H1 (cell line): ENCODE measurements at regions not wholly inside any gene's neighbourhood (a gene's known extent, or its start where the extent isn't known, plus 50 kb on each side); places are given as distances from the start of the nearest gene placed in this dataset.

Experiments
- CTCF ChIA-PET: fragments of 300-600 bp; sonication (Branson Sonifier 250); formaldehyde crosslinking; loops from one replicate; lab custom pipeline; 2021; ENCODE audit not compliant: partially characterized antibody; lab: Charles Lee
- POLR2A ChIA-PET: fragments of 300-600 bp; sonication (Branson Sonifier 250); formaldehyde crosslinking; loops from one replicate; lab custom pipeline; 2021; ENCODE audit warnings: inconsistent platforms; ENCODE audit not compliant: partially characterized antibody; lab: Charles Lee
- DNase-seq, 2 experiments: peaks; one replicate each; pipeline versions ENCODE4 v3.0.0 to v3.0.0-alpha.2; 2010 to 2022; ENCODE audit warnings: low spot score in 2 of 2, low read depth in 1 of 2, mixed read lengths in 1 of 2
- FAIRE-seq: peaks from 2 replicates; lab custom pipeline; 2011; peaks lifted over from hg19 to GRCh38; lab: Jason Lieb, UNC
- H2AFZ ChIP-seq: 2 replicates; pipeline ENCODE4 v1.8.1; 2012; ENCODE audit warnings: low read length, inconsistent platforms
- H2AK5ac ChIP-seq: 2 replicates; pipeline ENCODE4 v1.6.1; 2013; ENCODE audit warnings: low read depth, low read length
- H2BK120ac ChIP-seq: replicated peaks from 2 replicates; pipeline ENCODE3; 2013; ENCODE audit warnings: low read depth, low read length, inconsistent platforms
- H2BK12ac ChIP-seq: 2 replicates; pipeline ENCODE4 v1.6.1; 2013; ENCODE audit warnings: low read depth, low read length
- H2BK15ac ChIP-seq: 2 replicates; pipeline ENCODE4 v1.6.1; 2013; ENCODE audit warnings: low read length
- H2BK20ac ChIP-seq: 2 replicates; pipeline ENCODE4 v1.6.1; 2013; ENCODE audit warnings: low read length
- H2BK5ac ChIP-seq: 2 replicates; pipeline ENCODE4 v1.6.1; 2013; ENCODE audit warnings: low read depth, low read length
- H3K14ac ChIP-seq: 2 replicates; pipeline ENCODE4 v1.6.1; 2013; ENCODE audit warnings: inconsistent platforms; ENCODE audit not compliant: insufficient read length
- H3K18ac ChIP-seq: 2 replicates; pipeline ENCODE4 v1.6.1; 2013; ENCODE audit warnings: low read length; ENCODE audit errors: extremely low read depth
- H3K23ac ChIP-seq: 2 replicates; pipeline ENCODE4 v1.6.1; 2013; ENCODE audit warnings: inconsistent platforms; ENCODE audit not compliant: insufficient read length
- H3K23me2 ChIP-seq: 2 replicates; pipeline ENCODE4 v1.6.1; 2013; ENCODE audit warnings: low read depth, low read length
- H3K27ac ChIP-seq: 2 replicates; pipeline ENCODE4 v1.6.1; 2011; ENCODE audit warnings: low read depth, low read length, inconsistent platforms
- H3K27me3 ChIP-seq, 4 experiments: replicated peaks in 1 of 4; 1 replicate in 1 of 4; 2 replicates in 3 of 4; pipeline versions ENCODE4 v1.6.1 to v1.8.1; 2011 to 2013; ENCODE audit warnings: low read length in 3 of 4, mild to moderate bottlenecking in 3 of 4, inconsistent platforms in 2 of 4, mixed read lengths in 2 of 4, moderate library complexity in 1 of 4; ENCODE audit not compliant: control insufficient read depth in 3 of 4, insufficient read depth in 3 of 4; ENCODE audit errors: extremely low read depth in 1 of 4
- H3K36me3 ChIP-seq, 4 experiments: 2 replicates each; pipeline versions ENCODE4 v1.6.1 to v1.8.1; 2011 to 2013; ENCODE audit warnings: mild to moderate bottlenecking in 4 of 4, low read length in 3 of 4, moderate library complexity in 2 of 4, control low read depth in 1 of 4, inconsistent platforms in 1 of 4; ENCODE audit not compliant: insufficient read depth in 4 of 4, control insufficient read depth in 2 of 4
- H3K4ac ChIP-seq: replicated peaks from 2 replicates; pipeline ENCODE3; 2013; ENCODE audit warnings: low read length, low read depth, mixed read lengths, inconsistent platforms; ENCODE audit not compliant: insufficient read length
- H3K4me1 ChIP-seq, 4 experiments: replicated peaks in 1 of 4; 1 replicate in 1 of 4; 2 replicates in 3 of 4; pipeline versions ENCODE4 v1.6.1 to v1.8.1; 2011 to 2013; ENCODE audit warnings: low read length in 3 of 4, inconsistent platforms in 2 of 4, mixed read lengths in 1 of 4; ENCODE audit not compliant: insufficient read depth in 4 of 4, control insufficient read depth in 3 of 4
- H3K4me2 ChIP-seq, 2 experiments: 2 replicates each; pipeline versions ENCODE4 v1.6.1 to v1.8.1; 2011 to 2013; ENCODE audit warnings: low read depth in 2 of 2, low read length in 2 of 2, control low read depth in 1 of 2, inconsistent platforms in 1 of 2, mild to moderate bottlenecking in 1 of 2; ENCODE audit not compliant: insufficient read depth in 1 of 2
- H3K4me3 ChIP-seq, 4 experiments: fragments of 200-600, 300-600 bp in 1 of 4; sonication (generic), shearing (Covaris generic), sonication (Bioruptor Twin) in 1 of 4; 2 replicates each; pipeline versions ENCODE4 v1.5.1 to v1.8.1; 2011 to 2016; ENCODE audit warnings: low read length in 4 of 4, low read depth in 3 of 4, control low read depth in 2 of 4, inconsistent platforms in 2 of 4, mild to moderate bottlenecking in 2 of 4, mixed read lengths in 1 of 4, moderate library complexity in 1 of 4; ENCODE audit not compliant: insufficient read depth in 2 of 4; ENCODE audit errors: extremely low read depth in 1 of 4
- H3K56ac ChIP-seq: replicated peaks from 2 replicates; pipeline ENCODE3; 2013; ENCODE audit warnings: low read depth, mild to moderate bottlenecking, mixed read lengths, low read length, inconsistent platforms; ENCODE audit not compliant: insufficient read length
- H3K79me1 ChIP-seq: 2 replicates; pipeline ENCODE4 v1.6.1; 2013; ENCODE audit warnings: low read depth, low read length, control low read depth
- H3K79me2 ChIP-seq, 2 experiments: 2 replicates each; pipeline versions ENCODE4 v1.6.1 to v1.8.1; 2012 to 2013; ENCODE audit warnings: low read length in 2 of 2, mild to moderate bottlenecking in 2 of 2, inconsistent platforms in 1 of 2; ENCODE audit not compliant: insufficient read depth in 2 of 2, control insufficient read depth in 1 of 2
- H3K9ac ChIP-seq, 4 experiments: replicated peaks in 1 of 4; 1 replicate in 1 of 4; 2 replicates in 3 of 4; pipeline versions ENCODE4 v1.6.1 to v1.8.1; 2011 to 2013; ENCODE audit warnings: low read depth in 3 of 4, low read length in 3 of 4, control low read depth in 2 of 4, mild to moderate bottlenecking in 2 of 4, moderate library complexity in 2 of 4, inconsistent platforms in 1 of 4; ENCODE audit errors: extremely low read depth in 1 of 4
- H3K9me3 ChIP-seq, 2 experiments: 2 replicates each; pipeline versions ENCODE4 v1.6.1 to v1.8.1; 2012 to 2013; ENCODE audit warnings: mild to moderate bottlenecking in 2 of 2, moderate library complexity in 2 of 2, control low read depth in 1 of 2, inconsistent platforms in 1 of 2, low read depth in 1 of 2, low read length in 1 of 2, mixed read lengths in 1 of 2; ENCODE audit not compliant: insufficient read depth in 2 of 2
- H4K20me1 ChIP-seq, 2 experiments: replicated peaks in 1 of 2; 2 replicates each; pipeline versions ENCODE3 to v1.8.1; 2011 to 2013; ENCODE audit warnings: inconsistent platforms in 2 of 2, low read length in 2 of 2, mild to moderate bottlenecking in 1 of 2; ENCODE audit not compliant: insufficient read depth in 2 of 2, control insufficient read depth in 1 of 2
- H4K5ac ChIP-seq: 2 replicates; pipeline ENCODE4 v1.6.1; 2013; ENCODE audit warnings: low read length, low read depth, mixed read lengths, inconsistent platforms; ENCODE audit not compliant: insufficient read length
- H4K8ac ChIP-seq: 2 replicates; pipeline ENCODE4 v1.8.0; 2013; ENCODE audit warnings: mild to moderate bottlenecking, moderate library complexity, low read length, inconsistent platforms; ENCODE audit not compliant: insufficient read depth; ENCODE audit errors: extremely low read depth
- H4K91ac ChIP-seq: replicated peaks from 2 replicates; pipeline ENCODE3; 2013; ENCODE audit warnings: low read length, mixed read lengths, inconsistent platforms; ENCODE audit not compliant: insufficient read length
- BACH1 ChIP-seq: IDR thresholded peaks from 2 replicates; pipeline ENCODE4 v1.6.1; 2012; ENCODE audit warnings: low read length, improper control_type of control experiment
- CBX5 ChIP-seq: fragments of 300-800, 300-1000 bp; sonication (generic); IDR thresholded peaks from 2 replicates; pipeline ENCODE4 v1.7.1; 2016; ENCODE audit warnings: antibody characterized with exemption, low read length, low read depth
- CHD1 ChIP-seq: IDR thresholded peaks from 2 replicates; pipeline ENCODE4 v1.6.1; 2012; ENCODE audit warnings: low read depth, low read length, improper control_type of control experiment
- CREB1 ChIP-seq: IDR thresholded peaks from 2 replicates; pipeline ENCODE4 v1.6.1; 2012; ENCODE audit warnings: inconsistent platforms
- FOSL1 ChIP-seq: IDR thresholded peaks from 2 replicates; pipeline ENCODE4 v1.6.1; 2011; ENCODE audit warnings: mild to moderate bottlenecking, low read depth, low read length, moderate library complexity; ENCODE audit not compliant: insufficient read depth
- GTF2F1 ChIP-seq: IDR thresholded peaks from 2 replicates; pipeline ENCODE4 v1.6.1; 2012; ENCODE audit warnings: low read depth, low read length, improper control_type of control experiment, borderline replicate concordance
- KDM4A ChIP-seq: IDR thresholded peaks from one replicate; pipeline ENCODE4 v1.7.1; 2012; ENCODE audit warnings: low read depth, mild to moderate bottlenecking, moderate library complexity, low read length, inconsistent platforms; ENCODE audit not compliant: severe bottlenecking
- KDM5A ChIP-seq: fragments of 200-600 bp; IDR thresholded peaks from 2 replicates; pipeline ENCODE4 v1.7.1; 2012; ENCODE audit warnings: mild to moderate bottlenecking, low read length, inconsistent platforms, mixed read lengths
- RXRA ChIP-seq: IDR thresholded peaks from 2 replicates; pipeline ENCODE4 v1.6.1; 2011; ENCODE audit warnings: low read depth, mild to moderate bottlenecking, low read length, moderate library complexity; ENCODE audit not compliant: insufficient read depth
- SP4 ChIP-seq: IDR thresholded peaks from 2 replicates; pipeline ENCODE4 v1.6.1; 2012; ENCODE audit warnings: low read length, inconsistent platforms
- SRF ChIP-seq: IDR thresholded peaks from 2 replicates; pipeline ENCODE4 v1.6.1; 2011; ENCODE audit warnings: mild to moderate bottlenecking, low read depth, low read length, moderate library complexity
- TCF12 ChIP-seq: IDR thresholded peaks from 2 replicates; pipeline ENCODE4 v1.6.1; 2011; ENCODE audit warnings: low read depth, mild to moderate bottlenecking, low read length
- YY1 ChIP-seq: IDR thresholded peaks from 2 replicates; pipeline ENCODE4 v1.6.1; 2011; ENCODE audit warnings: low read depth, mild to moderate bottlenecking, low read length
- WGBS, 2 experiments: shearing (Covaris generic) in 1 of 2; methylation state at CpG; one replicate each; pipeline versions ENCODE4 v1.1.6 to v1.1.7; 2013 to 2015; ENCODE audit warnings: low lambda C conversion rate in 2 of 2, mixed read lengths in 2 of 2, inconsistent platforms in 1 of 2, low coverage in 1 of 2, missing lambda C conversion rate in 1 of 2; ENCODE audit not compliant: insufficient replicate concordance in 2 of 2, insufficient coverage in 1 of 2, insufficient read length in 1 of 2; ENCODE audit errors: extremely low coverage in 1 of 2, missing lambda C conversion rate in 1 of 2; 5-methylcytosine and 5-hydroxymethylcytosine counted together
- TF ChIP-seq, protein P1 (sequence below), 3 experiments: IDR thresholded peaks; 1 replicate in 2 of 3; 2 replicates in 1 of 3; pipeline versions ENCODE4 v1.5.1 to v1.6.1; 2011; ENCODE audit warnings: low read length in 3 of 3, mild to moderate bottlenecking in 3 of 3, inconsistent platforms in 2 of 3, low read depth in 1 of 3, moderate library complexity in 1 of 3; ENCODE audit not compliant: insufficient read depth in 1 of 3; ENCODE audit errors: control extremely low read depth in 1 of 3

DNA sequence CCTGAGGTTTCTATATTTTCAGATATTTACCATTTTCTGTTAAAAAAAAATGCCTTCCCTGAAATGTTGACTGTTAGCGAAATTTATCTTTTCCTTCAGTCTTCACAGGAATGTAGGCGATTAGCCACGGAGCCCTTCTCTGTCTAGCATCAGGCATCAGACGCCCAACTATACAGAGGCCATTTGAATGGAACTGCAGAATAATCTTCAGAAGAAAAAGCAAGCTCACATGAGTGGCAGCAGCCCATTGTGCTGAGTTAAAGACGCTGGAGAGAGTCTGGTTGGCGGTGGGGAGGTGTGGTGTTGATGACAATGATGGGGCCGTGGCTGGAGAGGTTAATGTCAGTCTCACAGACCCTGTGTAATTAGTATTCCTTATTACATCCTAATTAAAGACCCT is 196.8 kb upstream of the LEF1 start:
- POLR2A ChIA-PET = no interaction called here
- H3K4me2 ChIP-seq = no peak overlapping the region
- TF ChIP-seq YY1 = no peak
- no peak for TF ChIP-seq SP4
- TF ChIP-seq CBX5 = no peak
- no peak for TF ChIP-seq TCF12
- TF ChIP-seq CREB1 = no peak
- TF ChIP-seq RXRA = no peak
- TF ChIP-seq SRF = no peak
- TF ChIP-seq GTF2F1 = no peak
- TF ChIP-seq, protein P1, sequence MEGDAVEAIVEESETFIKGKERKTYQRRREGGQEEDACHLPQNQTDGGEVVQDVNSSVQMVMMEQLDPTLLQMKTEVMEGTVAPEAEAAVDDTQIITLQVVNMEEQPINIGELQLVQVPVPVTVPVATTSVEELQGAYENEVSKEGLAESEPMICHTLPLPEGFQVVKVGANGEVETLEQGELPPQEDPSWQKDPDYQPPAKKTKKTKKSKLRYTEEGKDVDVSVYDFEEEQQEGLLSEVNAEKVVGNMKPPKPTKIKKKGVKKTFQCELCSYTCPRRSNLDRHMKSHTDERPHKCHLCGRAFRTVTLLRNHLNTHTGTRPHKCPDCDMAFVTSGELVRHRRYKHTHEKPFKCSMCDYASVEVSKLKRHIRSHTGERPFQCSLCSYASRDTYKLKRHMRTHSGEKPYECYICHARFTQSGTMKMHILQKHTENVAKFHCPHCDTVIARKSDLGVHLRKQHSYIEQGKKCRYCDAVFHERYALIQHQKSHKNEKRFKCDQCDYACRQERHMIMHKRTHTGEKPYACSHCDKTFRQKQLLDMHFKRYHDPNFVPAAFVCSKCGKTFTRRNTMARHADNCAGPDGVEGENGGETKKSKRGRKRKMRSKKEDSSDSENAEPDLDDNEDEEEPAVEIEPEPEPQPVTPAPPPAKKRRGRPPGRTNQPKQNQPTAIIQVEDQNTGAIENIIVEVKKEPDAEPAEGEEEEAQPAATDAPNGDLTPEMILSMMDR (IDR thresholded peaks at IDR 0.05; ENCODE audit: control extremely low read depth in 1 of 3, insufficient read depth in 1 of 3, low read depth in 1 of 3, low read length in 3 of 3) = no peak
- TF ChIP-seq BACH1 = no peak
- TF ChIP-seq FOSL1 = no peak
- TF ChIP-seq KDM5A = no peak
- TF ChIP-seq KDM4A = no peak
- no peak for TF ChIP-seq CHD1

More for the DNA sequence above, 196.8 kb upstream of the LEF1 start:
- H3K4me1 ChIP-seq = peaks cover 0 to 3% (median 3%) of the 10 kb centered on the region in 4 experiments; a peak in 4 of 7 replicates
- CTCF ChIA-PET = no interaction called here
- no peak overlapping the region for H2BK12ac ChIP-seq
- no peak overlapping the region for H2BK20ac ChIP-seq
- no peaks in the 10 kb centered on the region for H4K20me1 ChIP-seq
- no peak overlapping the region for H2AFZ ChIP-seq
- H4K91ac ChIP-seq = no peak overlapping the region
- no peak overlapping the region for H2AK5ac ChIP-seq
- H3K4me3 ChIP-seq = no peak overlapping the region
- no peak overlapping the region for H3K56ac ChIP-seq
- no peak overlapping the region for H2BK5ac ChIP-seq
- H3K36me3 ChIP-seq = no peaks in the 10 kb centered on the region
- no peak overlapping the region for H3K18ac ChIP-seq
- H3K4ac ChIP-seq = no peak overlapping the region
- no peak overlapping the region for H4K5ac ChIP-seq
- H4K8ac ChIP-seq = no peak overlapping the region
- no peak for FAIRE-seq
- H3K9ac ChIP-seq = no peak overlapping the region
- H3K14ac ChIP-seq = no peak overlapping the region
- no peak for DNase-seq
- no peak overlapping the region for H3K23ac ChIP-seq
- H3K79me2 ChIP-seq = no peaks in the 10 kb centered on the region
- WGBS, 2 experiments = 92% methylated on average over 7 of the region's 7 CpGs; no CpG with 5 or more reads in 1 of the 2 experiments
- H2BK15ac ChIP-seq = no peak overlapping the region
- no peaks in the 10 kb centered on the region for H3K9me3 ChIP-seq
- no peak overlapping the region for H3K27ac ChIP-seq
- H2BK120ac ChIP-seq = no peak overlapping the region
- no peaks in the 10 kb centered on the region for H3K23me2 ChIP-seq
- H3K27me3 ChIP-seq = no peaks in the 10 kb centered on the region
- H3K79me1 ChIP-seq = no peaks in the 10 kb centered on the region
